HG03442 (cell line): ENCODE measurements at regions not wholly inside any gene's neighbourhood (a gene's known extent, or its start where the extent isn't known, plus 50 kb on each side); places are given as distances from the start of the nearest gene placed in this dataset.
A peak's percentile ranks its signal among the peaks of the same experiment; 100 is the strongest.

Experiments used
- ATAC-seq: cut with Tn5 transposase; IDR thresholded peaks from one replicate; pipeline ENCODE4 v1.9.1; 2021; ENCODE audit warnings: mild to moderate bottlenecking, moderate library complexity; ENCODE audit not compliant: unreplicated experiment

DNA sequence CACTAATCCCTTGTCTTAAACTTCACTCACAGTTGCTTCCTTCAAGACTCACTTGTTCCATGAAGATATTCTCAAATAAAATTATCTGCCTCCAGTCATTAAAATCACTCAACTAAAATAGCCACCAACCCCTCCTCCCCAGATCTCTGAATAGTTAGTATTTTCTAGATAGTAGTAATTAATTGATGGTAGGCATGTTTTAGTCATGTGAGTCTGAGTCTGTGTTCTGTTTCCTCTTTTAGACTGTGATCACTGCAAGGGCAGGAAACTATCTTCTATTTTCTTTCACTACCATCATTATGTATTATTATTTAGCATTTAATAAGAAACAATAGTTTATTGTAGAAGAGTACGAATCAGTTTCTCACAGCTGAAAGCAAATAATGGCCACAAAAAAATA is 1080.5 kb downstream of the IGSF11 start:
- ATAC-seq: no peak

DNA sequence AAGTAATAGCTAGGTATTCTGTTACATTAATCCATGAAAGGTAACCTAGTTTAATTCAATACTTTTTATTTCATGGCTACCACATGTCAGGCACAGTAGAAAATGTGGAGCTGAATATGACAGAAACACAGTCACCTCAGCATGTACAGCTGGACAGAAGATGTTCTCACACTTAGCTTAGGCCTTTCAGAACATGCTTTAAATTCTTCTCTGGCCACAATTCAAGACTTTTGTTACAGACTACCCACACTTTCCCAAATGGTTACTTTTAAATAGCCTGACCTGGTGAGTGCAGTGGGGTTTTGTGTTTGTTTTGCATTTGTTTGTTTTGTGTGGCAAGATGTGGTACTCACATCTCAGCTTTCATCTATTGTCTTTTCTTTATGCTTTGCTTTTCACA is 1079.5 kb downstream of the IGSF11 start:
- ATAC-seq: no peak

DNA sequence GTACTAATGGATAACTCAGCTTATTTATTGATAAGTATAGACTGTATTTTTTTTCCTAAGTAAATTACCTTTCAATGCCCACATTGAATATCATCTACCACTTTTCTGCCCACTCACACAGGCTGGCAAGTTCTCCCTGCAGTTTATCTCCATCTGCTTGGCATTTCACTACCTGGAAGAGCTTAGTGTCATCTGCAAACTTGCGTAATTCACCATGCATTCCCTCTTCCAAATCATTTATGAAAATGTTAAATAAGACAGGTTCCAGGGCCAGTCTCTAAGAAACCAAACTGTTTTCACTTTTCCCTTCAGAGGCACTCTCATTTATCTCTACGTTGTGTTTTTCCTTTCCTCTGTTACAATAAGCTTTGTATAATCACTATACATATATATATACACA is 1076.6 kb downstream of the IGSF11 start:
- ATAC-seq: no peak

DNA sequence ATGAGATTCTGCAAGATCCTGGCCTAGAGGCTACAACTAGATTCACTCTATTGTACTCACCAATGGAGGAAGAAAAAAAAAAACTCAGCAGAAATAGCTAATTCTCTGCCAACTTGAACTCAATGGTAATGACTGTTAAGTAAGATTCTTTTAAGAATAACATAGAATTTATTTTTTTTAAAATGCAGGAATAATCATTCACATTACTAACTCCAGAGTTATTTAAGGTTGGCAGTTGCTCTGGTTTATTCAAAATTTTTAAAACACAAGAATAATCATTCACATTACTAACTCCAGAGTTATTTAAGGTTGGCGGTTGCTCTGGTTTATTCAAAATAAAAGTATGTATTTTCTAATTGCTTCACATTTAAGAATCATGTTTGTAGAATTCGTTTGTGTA is 1071.9 kb downstream of the IGSF11 start:
- ATAC-seq: no peak

DNA sequence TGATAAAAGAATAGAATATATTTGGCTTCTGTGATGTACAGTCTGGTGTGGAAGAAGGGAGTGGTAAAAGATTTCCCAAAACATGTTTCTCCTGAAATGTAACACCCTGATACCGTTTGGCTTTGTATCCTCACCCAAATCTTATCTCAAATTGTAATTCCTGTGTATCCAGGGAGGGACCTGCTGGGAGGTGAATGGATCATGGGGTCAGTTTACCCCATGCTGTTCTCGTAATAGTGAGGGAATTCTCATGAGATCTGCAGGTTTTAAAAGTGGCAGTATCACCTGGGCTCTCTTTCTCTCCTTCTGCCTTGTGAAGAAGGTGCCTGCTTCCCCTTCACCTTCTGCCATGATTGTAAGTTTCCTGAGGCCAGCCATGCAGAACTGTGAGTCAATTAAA is 1070.8 kb downstream of the IGSF11 start:
- no peak for ATAC-seq

DNA sequence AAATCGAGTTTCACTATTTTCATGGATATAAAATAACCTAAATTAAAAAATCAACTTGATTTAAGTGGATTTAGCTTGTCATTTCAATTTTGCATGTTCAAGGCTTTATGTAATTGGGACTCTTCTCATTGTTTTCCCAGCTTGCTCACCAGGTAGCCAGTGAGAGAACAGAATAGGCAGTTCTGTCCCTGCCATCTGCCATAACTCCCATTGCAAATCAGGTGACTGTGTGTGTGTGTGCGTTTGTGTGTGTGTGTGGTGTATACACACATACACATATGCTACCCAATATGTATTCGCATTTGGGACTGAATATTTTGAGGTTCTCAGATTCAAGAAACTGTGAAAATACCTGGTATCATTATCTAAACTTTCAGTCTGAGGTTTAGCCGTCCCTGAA is 1069.8 kb downstream of the IGSF11 start:
- ATAC-seq: no peak

DNA sequence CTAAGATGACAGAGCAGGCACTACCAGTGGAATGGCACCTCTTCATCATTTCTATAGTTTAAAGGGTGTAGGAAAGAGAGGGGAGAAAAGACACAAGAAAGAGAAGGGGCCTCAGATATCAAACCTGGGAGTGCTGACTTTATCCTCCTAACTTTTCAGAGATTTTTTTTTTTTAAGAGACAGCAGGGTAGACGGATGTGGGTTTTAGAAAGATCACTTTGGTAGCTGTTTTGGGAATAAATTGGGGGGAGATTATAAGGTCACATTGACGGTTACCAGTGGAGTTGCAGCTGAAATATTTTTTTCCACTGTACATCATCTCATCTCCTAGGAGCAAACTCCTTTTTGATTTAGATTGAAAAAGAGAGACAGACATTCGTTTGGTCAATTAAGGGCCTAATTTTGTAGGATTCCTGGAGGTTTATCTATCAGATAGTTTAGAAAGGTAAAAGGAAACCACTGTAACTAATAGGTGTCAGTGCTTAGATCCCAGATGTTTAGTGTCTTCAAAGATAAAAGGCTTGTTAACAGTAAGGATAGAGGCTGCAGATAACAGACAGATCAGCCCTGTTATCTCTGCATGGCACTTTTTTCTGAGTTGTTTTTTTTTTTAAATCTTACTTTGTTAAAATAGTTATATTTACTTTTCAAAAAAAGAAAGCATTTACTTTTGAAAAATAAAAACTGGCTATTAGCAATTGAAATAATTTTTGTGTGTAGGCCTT is 1057.0 kb downstream of the IGSF11 start:
- ATAC-seq: no peak

DNA sequence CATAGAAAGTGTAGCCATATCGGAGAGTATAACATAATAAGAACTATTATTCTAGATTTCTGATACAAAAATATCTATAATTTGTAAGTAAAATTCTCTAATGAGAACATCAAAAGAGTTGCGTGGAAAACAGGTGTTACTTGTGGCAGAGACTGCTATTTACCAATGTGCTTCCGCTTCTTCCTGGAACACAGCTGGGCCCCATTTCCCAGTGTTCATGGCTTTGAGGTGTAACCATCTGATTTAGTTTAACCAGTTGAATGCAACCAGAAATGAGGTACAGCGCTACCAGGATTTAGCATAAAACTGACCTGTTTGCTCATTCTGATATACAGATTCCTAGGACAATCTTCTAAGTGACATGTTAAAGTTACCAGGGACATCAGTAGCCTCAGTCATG is 1055.2 kb downstream of the IGSF11 start:
- no peak for ATAC-seq

DNA sequence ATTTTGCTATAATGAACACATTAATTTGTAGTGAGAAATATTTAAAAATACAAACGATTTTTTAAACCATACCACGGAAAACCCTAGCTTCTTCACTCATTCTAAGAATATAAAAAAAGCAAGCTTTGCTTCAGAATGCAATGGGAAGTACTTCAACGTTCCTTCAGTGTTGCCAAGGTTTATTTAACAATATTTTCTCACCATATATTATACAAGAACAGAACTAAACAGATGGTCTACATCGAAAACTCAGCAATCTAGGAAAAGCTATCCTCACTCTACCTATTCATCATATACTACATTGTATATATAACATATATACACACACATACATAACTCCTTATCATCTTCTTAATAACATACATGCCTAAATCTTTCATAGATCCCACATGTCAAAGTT is 1047.4 kb downstream of the IGSF11 start:
- ATAC-seq: no peak

DNA sequence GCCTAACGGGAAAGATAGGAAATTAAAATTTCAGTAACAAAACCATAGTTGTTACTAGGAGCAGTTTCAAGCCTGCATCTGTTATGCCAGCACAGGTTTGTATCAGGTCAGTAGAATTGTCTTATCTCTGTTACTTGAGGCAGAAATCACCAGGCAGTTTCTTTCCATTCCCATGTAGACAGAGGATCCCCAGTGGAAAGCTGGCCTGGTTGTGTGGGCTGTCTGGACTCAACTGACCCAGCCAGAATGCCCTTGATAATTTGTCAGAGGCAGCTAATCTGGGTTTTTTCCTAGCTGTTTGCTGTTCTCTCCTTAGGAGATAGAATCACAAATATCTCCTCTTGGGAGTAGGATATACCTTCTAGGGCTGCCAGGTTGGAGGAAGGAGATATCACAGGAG is 1044.7 kb downstream of the IGSF11 start:
- no peak for ATAC-seq

DNA sequence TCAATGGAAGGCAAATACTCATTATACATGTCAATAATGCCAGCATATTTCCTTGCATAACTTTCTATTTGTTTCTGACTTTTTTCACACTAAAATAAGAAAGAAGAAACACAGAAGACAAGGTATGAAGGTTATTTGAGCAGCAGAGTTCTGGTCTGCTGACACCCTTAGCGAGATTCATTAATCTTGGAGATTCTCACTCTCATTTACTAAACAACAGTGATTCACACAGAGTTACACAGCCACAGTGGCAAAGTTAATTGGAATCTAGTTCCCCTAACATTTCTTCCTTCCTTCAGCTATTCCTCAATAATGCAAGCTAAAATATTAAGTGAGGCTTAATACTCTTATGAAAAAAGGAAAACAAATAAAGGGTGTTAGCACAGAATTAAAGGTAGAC is 1044.0 kb downstream of the IGSF11 start:
- ATAC-seq: no peak

DNA sequence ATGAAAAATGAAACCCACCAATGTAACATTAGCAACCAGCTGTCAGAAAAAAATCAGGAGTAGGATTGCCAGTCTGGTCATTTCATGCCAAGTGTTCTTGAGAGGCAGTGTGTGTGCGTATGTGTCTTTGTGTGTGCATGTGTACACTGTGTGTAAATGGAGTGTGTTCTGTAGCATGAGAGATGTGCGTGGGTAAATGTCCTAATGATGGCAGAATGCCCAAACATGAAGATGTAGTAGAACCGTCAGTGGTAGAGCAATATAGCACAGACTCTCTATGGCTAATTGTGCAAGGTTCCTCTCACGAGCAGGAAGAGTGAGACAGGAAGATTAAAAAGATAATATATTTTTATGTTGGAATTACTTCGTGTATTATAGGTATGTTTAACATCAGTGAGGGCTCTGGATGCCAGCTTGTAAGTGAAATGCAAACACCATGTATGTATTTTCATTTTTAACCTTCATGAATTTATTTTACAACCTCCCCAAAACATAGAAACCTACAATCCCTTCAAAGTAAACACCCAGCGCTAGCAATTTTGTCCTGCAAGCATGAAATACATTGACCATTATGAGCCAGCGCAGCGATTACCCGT is 1038.7 kb downstream of the IGSF11 start:
- ATAC-seq: no peak

DNA sequence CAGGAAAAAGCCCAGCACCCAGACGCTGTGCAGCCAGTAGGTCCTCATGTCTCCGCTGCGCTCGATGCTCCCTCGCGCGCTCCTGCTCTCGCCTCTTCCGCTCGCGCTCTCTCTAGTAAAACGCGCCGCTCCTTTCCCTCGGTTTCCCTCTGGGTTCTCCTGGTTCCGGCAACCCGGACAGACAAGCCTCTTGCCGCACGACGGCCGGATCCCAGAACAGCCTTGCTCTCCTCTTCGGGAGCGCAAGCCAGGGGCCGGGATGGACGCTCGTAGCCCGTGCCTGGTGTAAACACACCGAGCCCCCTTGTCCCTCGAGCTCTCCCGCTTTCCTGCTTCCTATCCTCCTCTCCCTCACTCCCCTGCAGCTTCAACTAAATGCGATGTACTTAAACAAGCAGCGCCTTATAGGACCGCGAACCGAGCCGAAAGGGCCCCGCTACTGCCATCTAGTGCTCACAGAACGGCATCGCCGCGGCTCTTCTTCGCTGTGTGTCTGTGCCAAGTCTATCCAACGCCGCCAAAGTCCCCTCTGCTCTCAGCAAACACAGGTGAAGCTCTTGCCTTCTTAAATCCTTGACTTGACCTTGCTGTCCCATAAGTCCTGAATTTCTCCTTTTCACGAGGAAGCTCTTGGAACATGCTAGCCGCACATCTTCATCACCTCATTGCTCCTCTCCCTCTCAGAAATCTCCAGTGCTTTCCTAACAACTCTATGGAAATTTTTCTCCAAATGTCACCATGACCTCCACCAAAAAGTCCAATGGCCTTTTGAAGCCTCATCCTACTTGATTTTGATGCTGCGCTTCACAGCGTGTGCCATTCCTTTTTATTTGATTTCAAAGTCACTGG is 1037.2 kb downstream of the IGSF11 start:
- peak; percentile 99 for ATAC-seq

DNA sequence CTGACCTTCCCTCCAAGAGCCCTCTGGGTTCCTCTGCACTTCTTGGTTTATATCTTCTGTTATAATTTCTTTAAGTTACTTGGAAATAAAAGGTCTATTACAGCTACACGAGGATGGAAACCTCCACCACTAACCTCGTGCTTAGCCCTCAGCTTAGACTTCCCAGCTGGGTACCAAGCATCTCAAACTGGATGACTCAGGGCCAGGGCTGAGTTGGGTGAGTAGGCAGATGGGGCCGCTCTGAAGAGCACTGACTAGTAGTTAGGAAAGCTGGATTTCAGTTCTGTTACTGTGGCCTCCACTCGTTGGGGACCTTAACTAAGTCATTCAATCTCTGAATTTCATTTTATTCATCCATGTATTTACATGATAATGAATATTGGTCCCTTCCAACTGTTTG is 1036.6 kb downstream of the IGSF11 start:
- no peak for ATAC-seq

DNA sequence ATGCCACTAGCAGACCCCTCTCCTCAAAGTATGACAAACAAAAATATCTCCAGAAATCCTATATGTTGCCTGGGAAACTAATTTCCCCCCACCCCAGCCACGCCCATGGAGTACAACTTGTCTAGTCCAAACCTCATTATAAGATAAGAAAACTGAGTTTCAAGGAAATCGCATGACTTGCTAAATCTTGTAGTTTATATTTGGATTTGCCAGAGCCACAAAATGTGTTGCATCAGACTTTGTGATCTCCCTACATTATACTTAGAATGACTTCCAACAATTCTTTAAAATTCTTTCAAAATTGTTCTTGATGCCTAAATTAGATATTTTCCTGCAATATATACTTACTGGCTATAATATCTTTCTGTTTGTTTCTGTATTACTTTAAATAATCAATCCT is 1034.4 kb downstream of the IGSF11 start:
- ATAC-seq: no peak

DNA sequence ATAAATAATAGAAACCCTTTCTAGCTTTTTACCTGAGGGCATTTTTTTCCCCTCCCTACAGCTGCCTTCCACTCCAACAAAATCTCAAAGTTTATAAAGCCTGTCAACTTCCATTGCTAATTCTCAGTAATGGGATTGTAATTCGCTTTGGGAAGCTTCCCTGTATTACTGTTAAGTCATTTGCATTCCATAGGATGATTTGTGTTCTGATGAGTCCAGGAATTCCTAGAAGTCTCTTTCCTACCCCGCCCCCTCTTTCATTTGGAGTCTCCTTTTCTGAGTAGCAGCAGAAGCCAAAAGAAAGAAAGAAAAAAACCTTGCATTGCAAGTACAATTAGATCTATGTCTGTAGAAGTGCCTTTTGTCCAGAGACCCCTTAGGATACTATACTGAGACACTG is 1033.3 kb downstream of the IGSF11 start:
- no peak for ATAC-seq

DNA sequence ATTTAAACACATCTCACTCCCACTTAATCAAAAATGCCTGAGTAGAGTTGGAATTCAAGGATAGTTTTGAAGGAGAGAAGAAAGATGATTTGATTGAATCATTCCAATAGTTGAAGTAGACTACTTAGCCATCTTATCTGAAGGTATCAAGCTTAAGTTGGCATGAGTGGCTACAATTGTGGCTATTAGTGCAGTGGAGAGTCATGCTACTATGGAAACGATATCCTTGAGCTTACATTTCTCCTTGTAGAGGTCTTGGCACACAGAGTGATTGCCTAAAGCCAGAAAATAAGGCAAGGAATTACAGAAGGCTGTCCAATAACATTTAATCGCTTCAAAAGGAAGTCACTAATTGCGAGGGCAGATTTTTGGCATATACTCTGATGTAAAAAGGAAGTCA is 1022.7 kb downstream of the IGSF11 start:
- no peak for ATAC-seq

DNA sequence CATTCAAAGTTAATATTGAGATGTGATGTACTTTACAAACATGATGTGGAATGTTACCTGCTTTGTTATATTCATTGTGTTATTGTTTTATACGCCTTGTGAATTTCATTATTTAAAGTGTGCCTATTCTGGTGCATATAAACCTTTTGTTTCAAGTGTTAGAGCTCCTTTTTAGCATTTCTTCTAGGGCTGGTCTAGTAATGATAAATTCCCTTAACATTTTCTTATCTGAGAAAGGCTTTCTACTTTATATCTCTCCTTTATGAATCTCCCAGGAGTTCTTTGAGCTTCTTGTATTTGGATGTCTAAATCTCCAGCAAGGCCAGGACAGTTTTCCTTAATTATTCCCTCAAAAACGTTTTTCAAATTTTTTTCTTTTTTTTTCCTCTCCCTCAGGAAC is 1005.6 kb downstream of the IGSF11 start:
- no peak for ATAC-seq

DNA sequence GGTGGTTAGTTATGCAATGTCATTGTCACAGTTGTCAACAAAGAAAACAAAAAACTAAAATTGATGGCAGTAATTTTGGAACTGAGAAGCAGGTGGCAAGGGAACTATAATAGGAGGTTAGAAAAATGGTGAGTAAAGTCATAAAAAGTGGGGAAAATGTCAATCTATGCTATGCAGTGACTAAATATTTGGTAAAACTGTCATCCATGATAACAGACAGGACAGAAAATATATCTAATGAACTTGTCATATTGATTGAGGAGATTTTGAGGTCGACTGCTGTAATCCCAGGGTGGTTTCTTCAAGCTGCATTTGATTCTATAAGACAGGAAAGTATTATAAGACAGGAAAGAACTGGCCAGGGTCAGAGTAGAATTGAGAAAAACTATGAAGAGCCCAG is 998.4 kb downstream of the IGSF11 start:
- ATAC-seq: no peak

DNA sequence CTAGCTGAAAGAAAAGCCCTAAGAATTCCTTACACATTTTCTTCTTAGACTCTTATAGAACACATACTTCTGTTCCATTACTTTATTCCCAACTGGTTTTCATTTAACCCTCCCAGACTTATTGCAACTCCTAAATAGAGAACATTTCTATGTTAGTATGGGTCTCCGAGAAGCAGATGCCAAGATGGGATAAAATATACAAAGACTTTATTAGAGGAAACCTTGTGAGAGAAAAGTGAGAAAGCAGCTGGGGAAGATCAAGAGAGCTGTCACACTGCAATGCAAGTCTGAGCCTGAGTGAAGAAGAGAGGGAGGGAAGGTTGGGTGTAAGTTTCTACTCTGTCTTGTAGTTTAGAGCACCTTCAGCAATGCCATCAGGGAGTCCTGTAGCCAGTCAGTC is 979.3 kb downstream of the IGSF11 start:
- ATAC-seq: no peak

DNA sequence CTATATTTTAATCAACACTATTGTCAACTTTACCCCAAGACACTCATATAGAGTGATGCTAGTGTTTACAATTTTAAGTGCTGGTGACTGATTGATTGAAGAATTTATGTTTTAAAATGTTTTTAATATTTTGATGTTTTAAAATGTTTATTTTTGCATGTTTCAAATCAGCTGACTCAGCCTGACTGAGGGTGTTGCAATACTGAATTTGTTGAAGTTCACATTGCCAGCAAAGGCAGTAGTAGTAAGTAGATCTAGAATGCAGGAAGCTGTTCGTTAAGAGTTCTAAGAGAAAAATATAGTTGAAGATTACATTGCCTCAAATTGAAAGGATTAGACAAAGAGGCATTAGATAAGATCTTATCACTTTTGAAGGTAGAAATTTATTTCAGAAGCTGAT is 977.6 kb downstream of the IGSF11 start:
- no peak for ATAC-seq

DNA sequence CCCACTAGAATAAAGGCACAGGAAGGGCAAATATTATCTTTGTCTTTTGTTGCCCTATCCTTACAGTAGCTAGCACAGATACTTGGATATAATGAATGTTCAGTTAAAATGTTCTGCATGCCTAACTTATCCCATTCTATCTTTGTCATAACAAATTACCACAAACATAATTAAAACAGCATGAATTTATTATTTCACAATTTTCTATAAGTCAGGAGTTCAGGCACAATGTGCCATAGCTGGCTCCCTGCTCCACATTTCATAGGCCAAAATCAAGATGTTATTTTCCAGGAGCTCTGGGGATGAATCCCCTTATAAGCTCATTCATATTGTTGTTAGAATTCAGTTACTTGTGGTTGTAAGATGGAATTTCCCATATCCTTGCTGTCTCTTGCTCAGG is 975.5 kb downstream of the IGSF11 start:
- no peak for ATAC-seq
